Right lobe of liver (tissue), 4 donors: ENCODE measurements at regions not wholly inside any gene's neighbourhood (a gene's known extent, or its start where the extent isn't known, plus 50 kb on each side); places are given as distances from the start of the nearest gene placed in this dataset.

Source experiments
- CTCF ChIP-seq, 4 donors: fragments of 200-600 bp in 3 of 4; fragments of 450-650 bp in 1 of 4; IDR thresholded peaks; one replicate each; pipeline versions ENCODE4 v1.5.1 to v1.8.0; 2016 to 2022; ENCODE audit warnings: antibody characterized with exemption in 4 of 4, mild to moderate bottlenecking in 2 of 4
- POLR2A ChIP-seq: fragments of 450-650 bp; IDR thresholded peaks from one replicate; pipeline ENCODE4 v1.6.1; 2017; ENCODE audit warnings: antibody characterized with exemption, mild to moderate bottlenecking
- donor health status: DM: no; HTN: no; CAD: no.
- donor health status: DM: no; HTN: no; CAD: no.
- donor health status: DM: no; HTN: yes; CAD: no.

GRCh38 chr4:56092540-56092939 lies 143.8 kb downstream of the CEP135 start:
- no peak for TF ChIP-seq POLR2A
- no peak for TF ChIP-seq CTCF (IDR thresholded peaks at IDR 0.05)
